IMR-90 (cell line): ENCODE measurements at regions not wholly inside any gene's neighbourhood (a gene's known extent, or its start where the extent isn't known, plus 50 kb on each side); places are given as distances from the start of the nearest gene placed in this dataset.

Source experiments
- ATAC-seq: fragments of 200-7000 bp; cut with Tn5 transposase; 2 replicates; pipeline ENCODE4 v1.9.1; 2020; ENCODE audit warnings: low read depth, mild to moderate bottlenecking, moderate library complexity
- BruUV-seq: library from RNA; stranded (reverse); fragments of 400-500 nt; replicated peaks from 2 replicates; lab custom pipeline; 2021; lab: Mats Ljungman, UMichigan
- CTCF ChIA-PET: fragments of 300-600 bp; formaldehyde crosslinking; extraction: SDS; loops from one replicate; lab custom pipeline; 2021; ENCODE audit warnings: antibody characterized with exemption; lab: Yijun Ruan, JAX
- POLR2A ChIA-PET: fragments of 300-600 bp; sonication (Branson Sonifier 250); formaldehyde crosslinking; loops from one replicate; lab custom pipeline; 2022; ENCODE audit warnings: antibody characterized with exemption; ENCODE audit not compliant: unreplicated experiment; lab: Charles Lee
- DNase-seq: peaks from one replicate; pipeline ENCODE4 v3.0.0; 2013
- H2AFZ ChIP-seq: replicated peaks from 2 replicates; pipeline ENCODE3; 2013; ENCODE audit warnings: low read length, mild to moderate bottlenecking; ENCODE audit not compliant: poor library complexity
- H2AK5ac ChIP-seq: 2 replicates; pipeline ENCODE4 v1.6.1; 2013; ENCODE audit warnings: low read depth, low read length, inconsistent platforms
- H2AK9ac ChIP-seq: replicated peaks from 2 replicates; pipeline ENCODE3; 2013; ENCODE audit warnings: mild to moderate bottlenecking, low read depth, low read length, moderate library complexity; ENCODE audit not compliant: poor library complexity
- H2BK120ac ChIP-seq: 2 replicates; pipeline ENCODE4 v1.6.1; 2013; ENCODE audit warnings: low read depth, low read length, inconsistent platforms
- H2BK15ac ChIP-seq: 3 replicates; pipeline ENCODE4 v1.6.1; 2013; ENCODE audit warnings: low read depth, low read length, inconsistent platforms
- H2BK20ac ChIP-seq: 2 replicates; pipeline ENCODE4 v1.6.1; 2013; ENCODE audit warnings: low read depth, mild to moderate bottlenecking, inconsistent platforms, low read length, moderate library complexity
- H2BK5ac ChIP-seq: 2 replicates; pipeline ENCODE4 v1.6.1; 2013; ENCODE audit warnings: mild to moderate bottlenecking, low read depth, low read length, inconsistent platforms; ENCODE audit not compliant: poor library complexity, severe bottlenecking
- H3K14ac ChIP-seq: replicated peaks from 2 replicates; pipeline ENCODE4 v1.6.1; 2013; ENCODE audit warnings: low read depth, low read length, inconsistent platforms
- H3K18ac ChIP-seq: 2 replicates; pipeline ENCODE4 v1.6.1; 2013; ENCODE audit warnings: low read depth, low read length, control low read depth
- H3K23ac ChIP-seq: 2 replicates; pipeline ENCODE4 v1.6.1; 2013; ENCODE audit warnings: low read depth, low read length, inconsistent platforms
- H3K27ac ChIP-seq: 2 replicates; pipeline ENCODE4 v1.5.1; 2013; ENCODE audit warnings: mild to moderate bottlenecking, control low read depth, low read length; ENCODE audit not compliant: insufficient read depth
- H3K27me3 ChIP-seq: 2 replicates; pipeline ENCODE4 v1.6.1; 2013; ENCODE audit warnings: low read length; ENCODE audit not compliant: control insufficient read depth, insufficient read depth
- H3K36me3 ChIP-seq: 2 replicates; pipeline ENCODE4 v1.6.1; 2013; ENCODE audit warnings: low read length, mixed read lengths; ENCODE audit not compliant: control insufficient read depth, insufficient read depth
- H3K4ac ChIP-seq: 2 replicates; pipeline ENCODE4 v1.6.1; 2013; ENCODE audit warnings: low read depth, low read length, inconsistent platforms
- H3K4me1 ChIP-seq: 2 replicates; pipeline ENCODE4 v1.6.1; 2013; ENCODE audit warnings: low read length, mixed read lengths; ENCODE audit not compliant: control insufficient read depth, insufficient read depth
- H3K4me2 ChIP-seq: 2 replicates; pipeline ENCODE4 v1.6.1; 2013; ENCODE audit warnings: low read depth, mild to moderate bottlenecking, control low read depth, low read length, moderate library complexity
- H3K4me3 ChIP-seq: 2 replicates; pipeline ENCODE4 v1.5.1; 2013; ENCODE audit warnings: low read depth, mild to moderate bottlenecking, control low read depth, low read length, moderate library complexity; ENCODE audit not compliant: insufficient read depth
- H3K56ac ChIP-seq: 2 replicates; pipeline ENCODE4 v1.6.1; 2013; ENCODE audit warnings: low read length, inconsistent platforms; ENCODE audit not compliant: insufficient read depth; ENCODE audit errors: extremely low read depth
- H3K79me1 ChIP-seq, 2 experiments: 2 replicates each; pipeline ENCODE4 v1.6.1; 2013; ENCODE audit warnings: low read length in 2 of 2, inconsistent platforms in 1 of 2, low read depth in 1 of 2
- H3K9ac ChIP-seq: 2 replicates; pipeline ENCODE4 v1.6.1; 2013; ENCODE audit warnings: low read depth, low read length, control low read depth
- H3K9me1 ChIP-seq: 2 replicates; pipeline ENCODE4 v1.6.1; 2013; ENCODE audit warnings: low read length, inconsistent platforms; ENCODE audit not compliant: insufficient read depth
- H3K9me3 ChIP-seq: 2 replicates; pipeline ENCODE4 v1.6.1; 2013; ENCODE audit warnings: low read length; ENCODE audit not compliant: control insufficient read depth, insufficient read depth
- H4K20me1 ChIP-seq: 2 replicates; pipeline ENCODE4 v1.6.1; 2013; ENCODE audit warnings: low read length, inconsistent platforms; ENCODE audit not compliant: insufficient read depth
- H4K5ac ChIP-seq: 2 replicates; pipeline ENCODE4 v1.6.1; 2013; ENCODE audit warnings: mild to moderate bottlenecking, low read depth, low read length, control low read depth
- H4K8ac ChIP-seq, 2 experiments: 2 replicates each; pipeline ENCODE4 v1.6.1; 2013; ENCODE audit warnings: low read depth in 2 of 2, low read length in 2 of 2, control low read depth in 1 of 2, inconsistent platforms in 1 of 2
- H4K91ac ChIP-seq: 2 replicates; pipeline ENCODE4 v1.6.1; 2013; ENCODE audit warnings: low read depth, low read length, inconsistent platforms; ENCODE audit not compliant: insufficient read depth
- BHLHE40 ChIP-seq: fragments of 150-350 bp; IDR thresholded peaks from 2 replicates; pipeline ENCODE4 v1.6.1; 2016; ENCODE audit warnings: mild to moderate bottlenecking, low read depth, low read length
- CEBPB ChIP-seq: IDR thresholded peaks from 2 replicates; pipeline ENCODE4 v1.6.1; 2012; ENCODE audit warnings: low read depth, low read length, improper control_type of control experiment
- CHD1 ChIP-seq: IDR thresholded peaks from 2 replicates; pipeline ENCODE4 v1.6.1; 2012; ENCODE audit warnings: low read depth, low read length, improper control_type of control experiment
- ELK1 ChIP-seq: fragments of 150-350 bp; IDR thresholded peaks from 2 replicates; pipeline ENCODE4 v1.6.1; 2016; ENCODE audit warnings: low read depth, mild to moderate bottlenecking, low read length, moderate library complexity, borderline replicate concordance
- FOS ChIP-seq: fragments of 150-350 bp; IDR thresholded peaks from 2 replicates; pipeline ENCODE4 v1.6.1; 2016; ENCODE audit warnings: low read depth, low read length
- MAFK ChIP-seq: IDR thresholded peaks from 2 replicates; pipeline ENCODE4 v1.6.1; 2012; ENCODE audit warnings: low read depth, low read length, improper control_type of control experiment
- MXI1 ChIP-seq: IDR thresholded peaks from 2 replicates; pipeline ENCODE4 v1.6.1; 2012; ENCODE audit warnings: low read depth, mild to moderate bottlenecking, low read length, moderate library complexity, borderline replicate concordance
- POLR2A ChIP-seq: IDR thresholded peaks from 2 replicates; pipeline ENCODE4 v1.6.1; 2012; ENCODE audit warnings: mild to moderate bottlenecking, low read depth, low read length
- RAD21 ChIP-seq: IDR thresholded peaks from 2 replicates; pipeline ENCODE4 v1.6.1; 2012; ENCODE audit warnings: low read length, improper control_type of control experiment
- SMC3 ChIP-seq: fragments of 150-350 bp; IDR thresholded peaks from 2 replicates; pipeline ENCODE4 v1.6.1; 2016; ENCODE audit warnings: low read depth, mild to moderate bottlenecking, antibody characterized with exemption, low read length, moderate library complexity
- WGBS, 2 experiments: methylation state at CpG; one replicate each; pipeline versions ENCODE4 v1.1.5 to v1.1.7; 2013; ENCODE audit warnings: missing lambda C conversion rate in 2 of 2; ENCODE audit not compliant: insufficient read length in 1 of 2; ENCODE audit errors: extremely low coverage in 2 of 2; 5-methylcytosine and 5-hydroxymethylcytosine counted together
- dilution Hi-C: fragments of 300-500 bp; cut with HindIII; formaldehyde crosslinking; loops from one replicate; pipeline ENCODE4 v1.14.3; 2018; ENCODE audit warnings: low sequenced_read_pairs; ENCODE audit not compliant: unreplicated experiment
- in situ Hi-C: fragments of 300-500 bp; cut with MboI; formaldehyde crosslinking; loops from 3 replicates; pipeline ENCODE4 v1.14.3; 2019; ENCODE audit warnings: low sequenced_read_pairs, inconsistent platforms, mixed read lengths
- intact Hi-C: fragments of 100-400 bp; cut with micrococcal nuclease; formaldehyde crosslinking; loops from 2 replicates; pipeline ENCODE4 v1.10.0; 2022
- TF ChIP-seq, protein P1 (sequence below): fragments of 150-350 bp; IDR thresholded peaks from 2 replicates; pipeline ENCODE4 v1.6.1; 2017; ENCODE audit warnings: mild to moderate bottlenecking, antibody characterized with exemption, low read length, low read depth
- TF ChIP-seq, protein P2 (sequence below): conservative IDR thresholded peaks from 2 replicates; pipeline ENCODE4 v1.5.1; 2012; ENCODE audit warnings: mild to moderate bottlenecking, low read depth, low read length, improper control_type of control experiment

- Histone ChIP-seq H2BK120ac (no peak overlapping the region), H4K8ac (no peak overlapping the region), H2BK15ac (no peak overlapping the region), H2BK20ac (no peak overlapping the region), H3K27me3 (no peaks in the 10 kb centered on the region), H3K4me2 (no peak overlapping the region), H2BK5ac (no peak overlapping the region), H3K14ac (no peak overlapping the region), H2AFZ (no peak overlapping the region), H4K5ac (no peak overlapping the region), H3K79me1 (no peaks in the 10 kb centered on the region), H3K4me1 (no peaks in the 10 kb centered on the region), H3K4ac (no peak overlapping the region), H3K4me3 (no peak overlapping the region), H2AK5ac (no peak overlapping the region), H3K23ac (no peak overlapping the region), H3K9me3 (peaks cover 19% of the 10 kb centered on the region), H3K27ac (no peak overlapping the region), H3K56ac (no peak overlapping the region), H3K9me1 (no peaks in the 10 kb centered on the region), H3K9ac (no peak overlapping the region), H4K20me1 (no peaks in the 10 kb centered on the region), H4K91ac (no peak overlapping the region), H3K18ac (no peak overlapping the region), H2AK9ac (no peak overlapping the region), H3K36me3 (no peaks in the 10 kb centered on the region)
- ChIA-PET CTCF (no interaction called here), POLR2A (no interaction called here)
- TF ChIP-seq ELK1 = no peak
- no peak for TF ChIP-seq FOS
- no peak for TF ChIP-seq RAD21
- no peak for TF ChIP-seq POLR2A
- TF ChIP-seq MAFK = no peak
- TF ChIP-seq, protein P1, sequence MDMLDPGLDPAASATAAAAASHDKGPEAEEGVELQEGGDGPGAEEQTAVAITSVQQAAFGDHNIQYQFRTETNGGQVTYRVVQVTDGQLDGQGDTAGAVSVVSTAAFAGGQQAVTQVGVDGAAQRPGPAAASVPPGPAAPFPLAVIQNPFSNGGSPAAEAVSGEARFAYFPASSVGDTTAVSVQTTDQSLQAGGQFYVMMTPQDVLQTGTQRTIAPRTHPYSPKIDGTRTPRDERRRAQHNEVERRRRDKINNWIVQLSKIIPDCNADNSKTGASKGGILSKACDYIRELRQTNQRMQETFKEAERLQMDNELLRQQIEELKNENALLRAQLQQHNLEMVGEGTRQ = no peak
- TF ChIP-seq, protein P2, sequence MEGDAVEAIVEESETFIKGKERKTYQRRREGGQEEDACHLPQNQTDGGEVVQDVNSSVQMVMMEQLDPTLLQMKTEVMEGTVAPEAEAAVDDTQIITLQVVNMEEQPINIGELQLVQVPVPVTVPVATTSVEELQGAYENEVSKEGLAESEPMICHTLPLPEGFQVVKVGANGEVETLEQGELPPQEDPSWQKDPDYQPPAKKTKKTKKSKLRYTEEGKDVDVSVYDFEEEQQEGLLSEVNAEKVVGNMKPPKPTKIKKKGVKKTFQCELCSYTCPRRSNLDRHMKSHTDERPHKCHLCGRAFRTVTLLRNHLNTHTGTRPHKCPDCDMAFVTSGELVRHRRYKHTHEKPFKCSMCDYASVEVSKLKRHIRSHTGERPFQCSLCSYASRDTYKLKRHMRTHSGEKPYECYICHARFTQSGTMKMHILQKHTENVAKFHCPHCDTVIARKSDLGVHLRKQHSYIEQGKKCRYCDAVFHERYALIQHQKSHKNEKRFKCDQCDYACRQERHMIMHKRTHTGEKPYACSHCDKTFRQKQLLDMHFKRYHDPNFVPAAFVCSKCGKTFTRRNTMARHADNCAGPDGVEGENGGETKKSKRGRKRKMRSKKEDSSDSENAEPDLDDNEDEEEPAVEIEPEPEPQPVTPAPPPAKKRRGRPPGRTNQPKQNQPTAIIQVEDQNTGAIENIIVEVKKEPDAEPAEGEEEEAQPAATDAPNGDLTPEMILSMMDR = no peak
- TF ChIP-seq SMC3 = no peak
- no peak for TF ChIP-seq CHD1
- no peak for TF ChIP-seq MXI1
- TF ChIP-seq BHLHE40 = no peak
- TF ChIP-seq CEBPB = no peak
- 52% methylated on average over 9 of the region's 19 CpGs; no CpG with 5 or more reads in 1 of the 2 experiments for WGBS, 2 experiments
- dilution Hi-C loops (no loop called here), in situ Hi-C loops (no loop called here), intact Hi-C loops (no loop called here)
- no TSS peak for BruUV-seq
- DNase-seq (no peak), ATAC-seq (no peak)
Measured at GRCh38 chr18:78071166-78071710, 821.6 kb downstream of the GALR1 start.
